Right atrium auricular region (tissue), 2 donors: ENCODE measurements at regions not wholly inside any gene's neighbourhood (a gene's known extent, or its start where the extent isn't known, plus 50 kb on each side); places are given as distances from the start of the nearest gene placed in this dataset.
"Not testable (repeated sequence)": the region's sequence is repeated elsewhere in the genome, so short reads cannot be mapped to it uniquely, and the experiment has no call there.

Source experiments
- DNase-seq: peaks from one replicate; pipeline ENCODE4 v3.0.0-alpha.2; 2019; ENCODE audit warnings: low spot score
- H3K27ac ChIP-seq, 2 donors: fragments of 200-600 bp; sonication (generic); 1 replicate in 1 of 2; 2 replicates in 1 of 2; pipeline ENCODE4 v1.5.1; 2016 to 2019
- H3K27me3 ChIP-seq, 2 donors: fragments of 200-600 bp; sonication (generic); one replicate each; pipeline versions ENCODE4 v1.5.1 to v1.6.0; 2017 to 2019
- H3K36me3 ChIP-seq: fragments of 200-600 bp; sonication (generic); one replicate; pipeline ENCODE4 v1.5.1; 2016
- H3K4me1 ChIP-seq, 2 donors: fragments of 200-600 bp; sonication (generic); one replicate each; pipeline versions ENCODE4 v1.5.1 to v1.6.0; 2017 to 2019
- H3K4me3 ChIP-seq, 2 donors: fragments of 200-600 bp; sonication (generic); 1 replicate in 1 of 2; 2 replicates in 1 of 2; pipeline ENCODE4 v1.5.1; 2017 to 2019; ENCODE audit warnings: mild to moderate bottlenecking in 1 of 2, moderate library complexity in 1 of 2
- H3K9me3 ChIP-seq, 2 donors: fragments of 200-600 bp; sonication (generic); one replicate each; pipeline ENCODE4 v1.5.1; 2019
- CTCF ChIP-seq, 2 donors: fragments of 200-600 bp; sonication (generic); IDR thresholded peaks; one replicate each; pipeline ENCODE4 v1.5.1; 2019; ENCODE audit warnings: antibody characterized with exemption in 2 of 2

- H3K4me3 ChIP-seq, H3K4me1 ChIP-seq: not testable (repeated sequence)
Measured at GRCh38 chr4:49211396-49212194, 225.5 kb downstream of the CWH43 start.

GRCh38 chr4:49213250-49213649 is 227.2 kb downstream of the CWH43 start:
- H3K27ac ChIP-seq, H3K36me3 ChIP-seq, DNase-seq: not testable (repeated sequence)

More at GRCh38 chr4:49211396-49212194, 225.5 kb downstream of the CWH43 start:
- not testable (repeated sequence) for DNase-seq, H3K27ac ChIP-seq, H3K9me3 ChIP-seq, H3K27me3 ChIP-seq, H3K36me3 ChIP-seq

GRCh38 chr4:49213750-49214149 is 227.7 kb downstream of the CWH43 start:
- not testable (repeated sequence) for H3K36me3 ChIP-seq, H3K4me1 ChIP-seq, H3K27me3 ChIP-seq, DNase-seq, H3K9me3 ChIP-seq, H3K4me3 ChIP-seq, H3K27ac ChIP-seq

More at GRCh38 chr4:49213250-49213649, 227.2 kb downstream of the CWH43 start:
- H3K4me3 ChIP-seq, H3K4me1 ChIP-seq, H3K27me3 ChIP-seq, H3K9me3 ChIP-seq: not testable (repeated sequence)

GRCh38 chr4:49214453-49215081 is 228.5 kb downstream of the CWH43 start:
- not testable (repeated sequence) for H3K9me3 ChIP-seq, H3K27ac ChIP-seq, DNase-seq, H3K4me3 ChIP-seq, H3K36me3 ChIP-seq, H3K4me1 ChIP-seq, H3K27me3 ChIP-seq

GRCh38 chr4:49215082-49215479 is 229.0 kb downstream of the CWH43 start:
- H3K4me3 ChIP-seq, H3K27me3 ChIP-seq, H3K4me1 ChIP-seq, H3K27ac ChIP-seq, H3K9me3 ChIP-seq, H3K36me3 ChIP-seq, DNase-seq: not testable (repeated sequence)

- not testable (repeated sequence) for H3K27ac ChIP-seq, DNase-seq, H3K4me1 ChIP-seq, H3K9me3 ChIP-seq, H3K36me3 ChIP-seq, H3K4me3 ChIP-seq, H3K27me3 ChIP-seq
Measured at GRCh38 chr4:49216606-49217005, 230.5 kb downstream of the CWH43 start.

- Histone ChIP-seq H3K27ac (no peak overlapping the region), H3K4me1 (no peaks in the 10 kb centered on the region), H3K36me3 (no peaks in the 10 kb centered on the region), H3K27me3 (no peaks in the 10 kb centered on the region), H3K9me3 (no peaks in the 10 kb centered on the region), H3K4me3 (no peak overlapping the region)
- TF ChIP-seq CTCF (IDR thresholded peaks at IDR 0.05), result no peak
- DNase-seq, result no peak
Measured at GRCh38 chr4:49217492-49217891, 231.4 kb downstream of the CWH43 start.

GRCh38 chr4:49218094-49218493 is 232.0 kb downstream of the CWH43 start:
- not testable (repeated sequence) for H3K27ac ChIP-seq, H3K9me3 ChIP-seq, H3K4me3 ChIP-seq, DNase-seq, H3K4me1 ChIP-seq, H3K27me3 ChIP-seq, H3K36me3 ChIP-seq

GRCh38 chr4:49218931-49219330 is 232.9 kb downstream of the CWH43 start:
- not testable (repeated sequence) for H3K4me1 ChIP-seq, H3K27me3 ChIP-seq, H3K4me3 ChIP-seq, H3K9me3 ChIP-seq, DNase-seq, H3K27ac ChIP-seq, H3K36me3 ChIP-seq

- H3K4me1 ChIP-seq, DNase-seq, H3K36me3 ChIP-seq, H3K4me3 ChIP-seq, H3K9me3 ChIP-seq, H3K27me3 ChIP-seq, H3K27ac ChIP-seq: not testable (repeated sequence)
Measured at GRCh38 chr4:49219489-49220225, 233.6 kb downstream of the CWH43 start.
